HepG2 (cell line): ENCODE measurements at regions not wholly inside any gene's neighbourhood (a gene's known extent, or its start where the extent isn't known, plus 50 kb on each side); places are given as distances from the start of the nearest gene placed in this dataset.

ENCODE experiments used
- ATAC-seq: fragments of 200-7000 bp; cut with Tn5 transposase; 3 replicates; pipeline ENCODE4 v1.9.1; 2020; ENCODE audit warnings: mild to moderate bottlenecking, moderate library complexity
- BruUV-seq: library from RNA; stranded (reverse); fragments of 400-500 nt; replicated peaks from 2 replicates; lab custom pipeline; 2021; lab: Mats Ljungman, UMichigan
- CTCF ChIA-PET: fragments of 300-600 bp; formaldehyde crosslinking; extraction: SDS; loops from one replicate; lab custom pipeline; 2021; ENCODE audit warnings: low total read pairs, inconsistent platforms, low intra/inter-chr PET ratio; lab: Yijun Ruan, JAX
- POLR2A ChIA-PET: fragments of 350-600 bp; sonication (Branson Sonifier 250); formaldehyde crosslinking; loops from one replicate; lab custom pipeline; 2020; ENCODE audit warnings: antibody characterized with exemption, inconsistent platforms; lab: Yijun Ruan, JAX
- DNase-seq: peaks from one replicate; pipeline ENCODE4 v3.0.0-alpha.2; 2015; ENCODE audit warnings: low spot score
- FAIRE-seq: peaks from 3 replicates; lab custom pipeline; 2011; peaks lifted over from hg19 to GRCh38; lab: Jason Lieb, UNC
- H2AFZ ChIP-seq: one replicate; pipeline ENCODE4 v1.6.1; 2011; ENCODE audit warnings: low read length, inconsistent platforms
- H3K27ac ChIP-seq: fragments of 300-600 bp; 3 replicates; pipeline ENCODE4 v1.8.0; 2011; ENCODE audit warnings: mixed run types, mild to moderate bottlenecking, mixed read lengths, low read length, inconsistent platforms; ENCODE audit not compliant: insufficient read depth; ENCODE audit errors: extremely low read length
- H3K27me3 ChIP-seq, 2 experiments: fragments of 200-600 bp in 1 of 2; 2 replicates in 1 of 2; 3 replicates in 1 of 2; pipeline versions ENCODE4 v1.6.0 to v1.8.0; 2011; ENCODE audit warnings: low read length in 2 of 2, mild to moderate bottlenecking in 2 of 2, moderate library complexity in 2 of 2, inconsistent platforms in 1 of 2; ENCODE audit not compliant: insufficient read depth in 2 of 2, control insufficient read depth in 1 of 2
- H3K36me3 ChIP-seq, 2 experiments: fragments of 200-600 bp in 1 of 2; replicated peaks in 1 of 2; 2 replicates in 1 of 2; 3 replicates in 1 of 2; pipeline versions ENCODE4 v1.5.1 to v1.8.0; 2011; ENCODE audit warnings: low read length in 2 of 2, inconsistent platforms in 1 of 2; ENCODE audit not compliant: insufficient read depth in 2 of 2, control insufficient read depth in 1 of 2
- H3K4me1 ChIP-seq: 2 replicates; pipeline ENCODE4 v1.5.1; 2012; ENCODE audit warnings: low read length, inconsistent platforms; ENCODE audit not compliant: insufficient read depth
- H3K4me2 ChIP-seq: 2 replicates; pipeline ENCODE4 v1.6.0; 2011; ENCODE audit warnings: low read depth, low read length, inconsistent platforms
- H3K4me3 ChIP-seq, 3 experiments: fragments of 200-600 bp in 1 of 3; sonication (generic), shearing (Covaris generic) in 1 of 3; replicated peaks in 1 of 3; 2 replicates each; pipeline ENCODE4 v1.5.1; 2011 to 2016; ENCODE audit warnings: low read length in 3 of 3, inconsistent platforms in 2 of 3, low read depth in 2 of 3, mild to moderate bottlenecking in 2 of 3, control low read depth in 1 of 3, mixed read lengths in 1 of 3; ENCODE audit not compliant: insufficient read depth in 1 of 3
- H3K79me2 ChIP-seq: one replicate; pipeline ENCODE4 v1.6.1; 2011; ENCODE audit warnings: low read length, inconsistent platforms; ENCODE audit not compliant: insufficient read depth
- H3K9ac ChIP-seq: 2 replicates; pipeline ENCODE4 v1.6.0; 2011; ENCODE audit warnings: mild to moderate bottlenecking, low read depth, low read length, inconsistent platforms; ENCODE audit not compliant: insufficient read depth
- H3K9me3 ChIP-seq: 2 replicates; pipeline ENCODE4 v1.5.1; 2012; ENCODE audit warnings: mild to moderate bottlenecking, low read length
- H4K20me1 ChIP-seq: 2 replicates; pipeline ENCODE4 v1.6.0; 2011; ENCODE audit warnings: inconsistent platforms, mild to moderate bottlenecking, low read length, moderate library complexity; ENCODE audit not compliant: insufficient read depth
- FOXA1 ChIP-seq, 2 experiments: fragments of 450-650 bp in 1 of 2; sonication (generic) in 1 of 2; formaldehyde crosslinking in 1 of 2; IDR thresholded peaks; 2 replicates each; pipeline versions ENCODE4 v1.4.0 to v1.6.1; 2016 to 2020; ENCODE audit warnings: missing genetic modification reagents in 1 of 2
- FOXO1 ChIP-seq: sonication (generic); formaldehyde crosslinking; IDR thresholded peaks from 2 replicates; pipeline ENCODE4 v1.4.0; 2020; ENCODE audit warnings: missing genetic modification reagents
- HES4 ChIP-seq: sonication (generic); formaldehyde crosslinking; IDR thresholded peaks from 2 replicates; pipeline ENCODE4 v1.9.0; 2021; ENCODE audit warnings: mild to moderate bottlenecking, missing genetic modification reagents, borderline replicate concordance
- MAFG ChIP-seq: sonication (generic); formaldehyde crosslinking; IDR thresholded peaks from 2 replicates; pipeline ENCODE4 v1.5.1; 2020; ENCODE audit warnings: mild to moderate bottlenecking, missing genetic modification reagents
- NCOA1 ChIP-seq: sonication (generic); formaldehyde crosslinking; IDR thresholded peaks from 2 replicates; pipeline ENCODE4 v1.9.0; 2021; ENCODE audit warnings: missing genetic modification reagents
- PLRG1 ChIP-seq: fragments of 450-650 bp; conservative IDR thresholded peaks from 2 replicates; pipeline ENCODE4 v1.6.1; 2016
- REPIN1 ChIP-seq: sonication (generic); formaldehyde crosslinking; IDR thresholded peaks from 2 replicates; pipeline ENCODE4 v1.8.0; 2022; ENCODE audit warnings: missing genetic modification reagents, low read depth, mild to moderate bottlenecking, borderline replicate concordance
- SOX13 ChIP-seq, 3 experiments: fragments of 450-650 bp in 1 of 3; sonication (generic) in 1 of 3; formaldehyde crosslinking in 1 of 3; IDR thresholded peaks in 2 of 3; conservative IDR thresholded peaks in 1 of 3; 2 replicates each; pipeline versions ENCODE4 v1.5.0 to v1.6.1; 2016 to 2020; ENCODE audit warnings: antibody characterized with exemption in 1 of 3, mild to moderate bottlenecking in 1 of 3, missing compliant biosample characterization in 1 of 3, missing genetic modification reagents in 1 of 3, moderate library complexity in 1 of 3
- TARDBP ChIP-seq: sonication (generic); formaldehyde crosslinking; IDR thresholded peaks from 2 replicates; pipeline ENCODE4 v1.8.0; 2022; ENCODE audit warnings: mild to moderate bottlenecking, missing genetic modification reagents
- ZEB1 ChIP-seq: IDR thresholded peaks from 2 replicates; pipeline ENCODE4 v1.6.1; 2012; ENCODE audit warnings: mild to moderate bottlenecking, low read depth, inconsistent platforms; ENCODE audit not compliant: insufficient replicate concordance
- ZFAT ChIP-seq: sonication (generic); formaldehyde crosslinking; conservative IDR thresholded peaks from 2 replicates; pipeline ENCODE4 v1.8.1; 2023; ENCODE audit warnings: missing genetic modification reagents, inconsistent platforms
- ZNF839 ChIP-seq: sonication (generic); formaldehyde crosslinking; IDR thresholded peaks from 2 replicates; pipeline ENCODE4 v1.4.0; 2020; ENCODE audit warnings: missing genetic modification reagents, mild to moderate bottlenecking, borderline replicate concordance
- WGBS: methylation state at CpG from one replicate; pipeline ENCODE4 v1.1.6; 2017; ENCODE audit warnings: low lambda C conversion rate; 5-methylcytosine and 5-hydroxymethylcytosine counted together
- in situ Hi-C: cut with HindIII; loops from 2 replicates; pipeline ENCODE4 v1.10.0; 2017; ENCODE audit warnings: low pct_unique_long_range_greater_than_20kb; ENCODE audit not compliant: extremely low pct_ligation_motif_present
- intact Hi-C: fragments of 100-400 bp; cut with micrococcal nuclease; formaldehyde crosslinking; loops from one replicate; pipeline ENCODE4 v1.10.0; 2022; ENCODE audit not compliant: unreplicated experiment
- TF ChIP-seq, protein P1 (sequence below): sonication (generic); formaldehyde crosslinking; IDR thresholded peaks from 2 replicates; pipeline ENCODE4 v1.4.0; 2020; ENCODE audit warnings: missing genetic modification reagents
- TF ChIP-seq, protein P2 (sequence below): sonication (generic); formaldehyde crosslinking; IDR thresholded peaks from 2 replicates; pipeline ENCODE4 v1.4.0; 2020; ENCODE audit warnings: missing genetic modification reagents

- TF ChIP-seq MAFG = no peak
- no peak for TF ChIP-seq NCOA1 (CRISPR knock-in tag)
- TF ChIP-seq SOX13 (IDR thresholded peaks at IDR 0.05) = no peak
- TF ChIP-seq SOX13 (CRISPR knock-in tag; conservative IDR thresholded peaks at IDR 0.05 in 1 of 2, IDR thresholded peaks at IDR 0.05 in 1 of 2) = no peak
- TF ChIP-seq, protein P1, sequence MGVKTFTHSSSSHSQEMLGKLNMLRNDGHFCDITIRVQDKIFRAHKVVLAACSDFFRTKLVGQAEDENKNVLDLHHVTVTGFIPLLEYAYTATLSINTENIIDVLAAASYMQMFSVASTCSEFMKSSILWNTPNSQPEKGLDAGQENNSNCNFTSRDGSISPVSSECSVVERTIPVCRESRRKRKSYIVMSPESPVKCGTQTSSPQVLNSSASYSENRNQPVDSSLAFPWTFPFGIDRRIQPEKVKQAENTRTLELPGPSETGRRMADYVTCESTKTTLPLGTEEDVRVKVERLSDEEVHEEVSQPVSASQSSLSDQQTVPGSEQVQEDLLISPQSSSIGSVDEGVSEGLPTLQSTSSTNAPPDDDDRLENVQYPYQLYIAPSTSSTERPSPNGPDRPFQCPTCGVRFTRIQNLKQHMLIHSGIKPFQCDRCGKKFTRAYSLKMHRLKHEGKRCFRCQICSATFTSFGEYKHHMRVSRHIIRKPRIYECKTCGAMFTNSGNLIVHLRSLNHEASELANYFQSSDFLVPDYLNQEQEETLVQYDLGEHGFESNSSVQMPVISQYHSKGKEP (CRISPR knock-in tag) = no peak
- TF ChIP-seq ZEB1 = no peak
- TF ChIP-seq, protein P2, sequence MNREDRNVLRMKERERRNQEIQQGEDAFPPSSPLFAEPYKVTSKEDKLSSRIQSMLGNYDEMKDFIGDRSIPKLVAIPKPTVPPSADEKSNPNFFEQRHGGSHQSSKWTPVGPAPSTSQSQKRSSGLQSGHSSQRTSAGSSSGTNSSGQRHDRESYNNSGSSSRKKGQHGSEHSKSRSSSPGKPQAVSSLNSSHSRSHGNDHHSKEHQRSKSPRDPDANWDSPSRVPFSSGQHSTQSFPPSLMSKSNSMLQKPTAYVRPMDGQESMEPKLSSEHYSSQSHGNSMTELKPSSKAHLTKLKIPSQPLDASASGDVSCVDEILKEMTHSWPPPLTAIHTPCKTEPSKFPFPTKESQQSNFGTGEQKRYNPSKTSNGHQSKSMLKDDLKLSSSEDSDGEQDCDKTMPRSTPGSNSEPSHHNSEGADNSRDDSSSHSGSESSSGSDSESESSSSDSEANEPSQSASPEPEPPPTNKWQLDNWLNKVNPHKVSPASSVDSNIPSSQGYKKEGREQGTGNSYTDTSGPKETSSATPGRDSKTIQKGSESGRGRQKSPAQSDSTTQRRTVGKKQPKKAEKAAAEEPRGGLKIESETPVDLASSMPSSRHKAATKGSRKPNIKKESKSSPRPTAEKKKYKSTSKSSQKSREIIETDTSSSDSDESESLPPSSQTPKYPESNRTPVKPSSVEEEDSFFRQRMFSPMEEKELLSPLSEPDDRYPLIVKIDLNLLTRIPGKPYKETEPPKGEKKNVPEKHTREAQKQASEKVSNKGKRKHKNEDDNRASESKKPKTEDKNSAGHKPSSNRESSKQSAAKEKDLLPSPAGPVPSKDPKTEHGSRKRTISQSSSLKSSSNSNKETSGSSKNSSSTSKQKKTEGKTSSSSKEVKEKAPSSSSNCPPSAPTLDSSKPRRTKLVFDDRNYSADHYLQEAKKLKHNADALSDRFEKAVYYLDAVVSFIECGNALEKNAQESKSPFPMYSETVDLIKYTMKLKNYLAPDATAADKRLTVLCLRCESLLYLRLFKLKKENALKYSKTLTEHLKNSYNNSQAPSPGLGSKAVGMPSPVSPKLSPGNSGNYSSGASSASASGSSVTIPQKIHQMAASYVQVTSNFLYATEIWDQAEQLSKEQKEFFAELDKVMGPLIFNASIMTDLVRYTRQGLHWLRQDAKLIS (CRISPR knock-in tag) = no peak
- no peak for TF ChIP-seq TARDBP (CRISPR knock-in tag)
- no peak for TF ChIP-seq ZNF839
- TF ChIP-seq HES4 (CRISPR knock-in tag) = no peak
- TF ChIP-seq REPIN1 (CRISPR knock-in tag) = no peak
- TF ChIP-seq PLRG1 = no peak
- TF ChIP-seq FOXO1 = no peak
- no peak for TF ChIP-seq FOXA1 (IDR thresholded peaks at IDR 0.05)
- no peak for TF ChIP-seq FOXA1 (CRISPR knock-in tag; IDR thresholded peaks at IDR 0.05)
- TF ChIP-seq ZFAT = no peak
- H3K36me3 ChIP-seq = no peaks in the 10 kb centered on the region
- no TSS peak for BruUV-seq
- intact Hi-C loops (loop anchor here (10.0 kb wide), 1 partner anchor 426 kb away; no protein-coding TSS in a partner anchor), in situ Hi-C loops (no loop called here)
- H3K4me1 ChIP-seq = no peaks in the 10 kb centered on the region
- 4% methylated on average over 3 of the region's 3 CpGs for WGBS
- no peaks in the 10 kb centered on the region for H3K79me2 ChIP-seq
- no peak overlapping the region for H2AFZ ChIP-seq
- H3K27ac ChIP-seq = no peak overlapping the region
- no peaks in the 10 kb centered on the region for H4K20me1 ChIP-seq
- ATAC-seq (no peak; the same call in 2 of the 3 replicates), DNase-seq (no peak), FAIRE-seq (no peak)
- ChIA-PET POLR2A (no interaction called here), CTCF (no interaction called here)
- no peak overlapping the region for H3K4me2 ChIP-seq
- no peak overlapping the region for H3K9ac ChIP-seq
- H3K4me3 ChIP-seq = no peak overlapping the region
- H3K9me3 ChIP-seq = no peaks in the 10 kb centered on the region
- no peaks in the 10 kb centered on the region for H3K27me3 ChIP-seq
Measured at GRCh38 chr2:147488472-147488871, 356.4 kb upstream of the ACVR2A start.
